ENCODE measurements at regions not wholly inside any gene's neighbourhood (a gene's known extent, or its start where the extent isn't known, plus 50 kb on each side); places are given as distances from the start of the nearest gene placed in this dataset.

DNA sequence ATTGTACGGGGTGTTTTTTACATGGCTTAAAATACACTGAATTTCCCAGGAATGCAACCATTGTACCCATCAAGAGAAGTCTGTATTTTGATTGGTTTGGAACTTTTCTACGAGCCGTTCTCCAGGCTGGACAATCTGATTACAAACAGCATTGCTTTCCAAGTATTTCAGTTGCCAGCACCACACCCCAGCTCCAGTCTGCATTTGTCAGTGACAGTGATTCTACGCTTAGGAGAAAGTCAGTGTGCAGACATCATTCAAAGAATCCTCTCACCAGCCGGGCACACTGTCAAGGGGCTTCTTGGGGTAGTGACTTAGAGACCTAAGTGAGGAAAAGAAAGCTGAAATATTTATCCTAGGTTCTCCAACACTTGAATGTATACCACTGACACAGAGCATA, 194.1 kb downstream of the ANAPC1 start:
- Histone ChIP-seq H3K56ac (replicated peaks; ENCODE audit: insufficient read length, low read depth, low read length) (no peak overlapping the region), H3K4me1 (replicated peaks in 1 of 4; ENCODE audit: control insufficient read depth in 3 of 4, insufficient read depth in 4 of 4, low read length in 3 of 4) (no peaks in the 10 kb centered on the region; a peak in 1 of 7 replicates), H4K5ac (ENCODE audit: insufficient read length, low read depth, low read length) (no peak overlapping the region), H3K23ac (ENCODE audit: insufficient read length) (no peak overlapping the region), H3K23me2 (ENCODE audit: low read depth, low read length) (no peaks in the 10 kb centered on the region; the same call in 1 of the 2 replicates), H2BK20ac (ENCODE audit: low read length) (no peak overlapping the region), H2BK5ac (ENCODE audit: low read depth, low read length) (no peak overlapping the region), H3K9me3 (ENCODE audit: insufficient read depth in 2 of 2, low read depth in 1 of 2, low read length in 1 of 2) (peaks cover 2 to 3% of the 10 kb centered on the region in 2 experiments; a peak in 1 of 4 replicates), H3K4me3 (ENCODE audit: extremely low read depth in 1 of 4, insufficient read depth in 2 of 4, low read depth in 3 of 4, low read length in 4 of 4) (no peak overlapping the region), H3K79me2 (ENCODE audit: control insufficient read depth in 1 of 2, insufficient read depth in 2 of 2, low read length in 2 of 2) (no peaks in the 10 kb centered on the region), H3K18ac (ENCODE audit: extremely low read depth, low read length) (no peak overlapping the region), H3K4me2 (ENCODE audit: insufficient read depth in 1 of 2, low read depth in 2 of 2, low read length in 2 of 2) (no peak overlapping the region), H2BK120ac (replicated peaks; ENCODE audit: low read depth, low read length) (no peak overlapping the region), H3K27me3 (replicated peaks in 1 of 4; ENCODE audit: control insufficient read depth in 3 of 4, extremely low read depth in 1 of 4, insufficient read depth in 3 of 4, low read length in 3 of 4) (no peaks in the 10 kb centered on the region), H4K91ac (replicated peaks; ENCODE audit: insufficient read length, low read length) (no peak overlapping the region), H2AK5ac (ENCODE audit: low read depth, low read length) (no peak overlapping the region), H3K36me3 (ENCODE audit: control insufficient read depth in 2 of 4, insufficient read depth in 4 of 4, low read length in 3 of 4) (no peaks in the 10 kb centered on the region), H4K20me1 (replicated peaks in 1 of 2; ENCODE audit: control insufficient read depth in 1 of 2, insufficient read depth in 2 of 2, low read length in 2 of 2) (no peaks in the 10 kb centered on the region), H3K27ac (ENCODE audit: low read depth, low read length) (no peak overlapping the region), H4K8ac (ENCODE audit: extremely low read depth, insufficient read depth, low read length) (no peak overlapping the region), H3K9ac (replicated peaks in 1 of 4; ENCODE audit: extremely low read depth in 1 of 4, low read depth in 3 of 4, low read length in 3 of 4) (no peak overlapping the region), H2BK15ac (ENCODE audit: low read length) (no peak overlapping the region), H2BK12ac (ENCODE audit: low read depth, low read length) (no peak overlapping the region), H3K79me1 (ENCODE audit: low read depth, low read length) (no peaks in the 10 kb centered on the region), H3K14ac (ENCODE audit: insufficient read length) (no peak overlapping the region), H3K4ac (replicated peaks; ENCODE audit: insufficient read length, low read depth, low read length) (no peak overlapping the region), H2AFZ (ENCODE audit: low read length) (no peak overlapping the region)
- CTCF ChIA-PET (ENCODE audit: partially characterized antibody) = interaction anchor here (1.0 to 3.0 kb wide), 2 partner anchors 11 to 12 kb away, joined by 5 to 23 read pairs; no protein-coding TSS in a partner anchor
- POLR2A ChIA-PET (ENCODE audit: partially characterized antibody) = no interaction called here
- DNase-seq (ENCODE audit: low read depth in 1 of 2, low spot score in 2 of 2) (no peak), FAIRE-seq (no peak)
- 94% methylated on average over 5 of the region's 5 CpGs; no CpG with 5 or more reads in 1 of the 2 experiments for WGBS, 2 experiments (ENCODE audit: extremely low coverage in 1 of 2, insufficient coverage in 1 of 2, insufficient read length in 1 of 2, insufficient replicate concordance in 2 of 2, low coverage in 1 of 2, low lambda C conversion rate in 2 of 2, missing lambda C conversion rate in 1 of 2)
- TF ChIP-seq CHD1 (IDR thresholded peaks at IDR 0.05; ENCODE audit: low read depth, low read length) = no peak
- no peak for TF ChIP-seq SP1 (IDR thresholded peaks at IDR 0.05; ENCODE audit: low read depth, low read length)
- no peak for TF ChIP-seq KDM4A (IDR thresholded peaks at IDR 0.05; ENCODE audit: low read depth, low read length, severe bottlenecking)
- TF ChIP-seq EZH2 (IDR thresholded peaks at IDR 0.05; ENCODE audit: low read depth, low read length, severe bottlenecking) = no peak
- no peak for TF ChIP-seq HDAC2 (IDR thresholded peaks at IDR 0.05; ENCODE audit: borderline replicate concordance in 1 of 2, low read depth in 2 of 2, low read length in 2 of 2)
- TF ChIP-seq TBP (IDR thresholded peaks at IDR 0.05; ENCODE audit: low read depth, low read length) = no peak
- no peak for TF ChIP-seq ZNF274 (IDR thresholded peaks at IDR 0.05; ENCODE audit: borderline replicate concordance, extremely low read depth, low read length)
- TF ChIP-seq E2F6 (IDR thresholded peaks at IDR 0.05) = no peak
- TF ChIP-seq GTF2F1 (IDR thresholded peaks at IDR 0.05; ENCODE audit: borderline replicate concordance, low read depth, low read length) = no peak
- TF ChIP-seq POLR2A (IDR thresholded peaks at IDR 0.05; ENCODE audit: control extremely low read depth in 1 of 2, low read depth in 2 of 2, low read length in 2 of 2) = no peak
- TF ChIP-seq RBBP5 (IDR thresholded peaks at IDR 0.05; ENCODE audit: borderline replicate concordance, low read depth, low read length) = no peak
- TF ChIP-seq FOSL1 (IDR thresholded peaks at IDR 0.05; ENCODE audit: insufficient read depth, low read depth, low read length) = no peak
- TF ChIP-seq USF2 (IDR thresholded peaks at IDR 0.05; ENCODE audit: low read length) = no peak

Data from H1 (cell line).